NCI-H1105 (cell line): ENCODE measurements at regions not wholly inside any gene's neighbourhood (a gene's known extent, or its start where the extent isn't known, plus 50 kb on each side); places are given as distances from the start of the nearest gene placed in this dataset.
"Not testable (repeated sequence)": the region's sequence is repeated elsewhere in the genome, so short reads cannot be mapped to it uniquely, and the experiment has no call there.

Experiments
- DNase-seq: peaks from one replicate; lab custom pipeline; 2025; lab: John Stamatoyannopoulos, UW

DNA sequence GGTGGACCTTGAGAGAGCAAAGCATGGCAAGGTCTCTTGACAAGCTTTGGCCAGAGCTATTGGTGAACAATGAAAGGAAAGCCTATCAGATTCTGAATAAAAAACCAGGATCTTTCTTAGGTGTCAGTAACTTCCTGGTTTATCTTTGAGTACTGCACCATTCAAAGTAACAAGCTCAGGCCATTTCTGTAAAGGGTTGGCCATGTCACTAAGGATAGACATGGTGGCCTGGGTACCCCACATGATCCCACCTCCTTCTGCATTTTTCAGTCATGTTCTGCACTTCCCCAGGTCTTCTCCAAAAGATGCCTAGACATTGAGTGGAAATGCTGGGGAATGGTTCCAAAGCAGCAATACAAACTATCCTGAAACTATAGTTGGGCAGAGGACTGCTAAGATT, 242.0 kb downstream of the ARHGAP12 start:
- DNase-seq: no peak

- DNase-seq: no peak
These were observed 244.9 kb downstream of the ARHGAP12 start for GRCh38 chr10:31683682-31684081.

- DNase-seq: no peak
These were observed 248.7 kb downstream of the ARHGAP12 start for GRCh38 chr10:31679936-31680335.

- DNase-seq: no peak
These were observed 249.8 kb downstream of the ARHGAP12 start for GRCh38 chr10:31678575-31679516.

DNA sequence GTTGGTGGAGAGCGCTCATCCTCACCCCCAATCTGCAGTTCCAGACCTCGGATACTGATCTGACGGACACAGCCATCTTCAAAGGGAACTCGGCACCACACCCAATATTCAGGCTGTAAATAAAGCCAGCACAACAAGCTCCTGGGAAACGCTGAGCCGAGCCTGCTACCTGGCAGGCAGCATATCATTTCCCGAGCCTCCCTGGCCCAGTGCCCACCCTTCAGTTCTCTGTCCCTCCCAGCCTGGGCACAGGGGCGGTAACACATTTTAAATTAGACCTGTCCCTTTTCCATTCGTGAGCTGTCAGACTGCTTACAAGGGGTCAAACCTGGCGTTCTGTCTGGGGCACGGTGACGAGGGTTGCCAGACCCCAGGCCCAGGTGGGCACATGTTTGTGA, 250.5 kb downstream of the ARHGAP12 start:
- DNase-seq: no peak

DNA sequence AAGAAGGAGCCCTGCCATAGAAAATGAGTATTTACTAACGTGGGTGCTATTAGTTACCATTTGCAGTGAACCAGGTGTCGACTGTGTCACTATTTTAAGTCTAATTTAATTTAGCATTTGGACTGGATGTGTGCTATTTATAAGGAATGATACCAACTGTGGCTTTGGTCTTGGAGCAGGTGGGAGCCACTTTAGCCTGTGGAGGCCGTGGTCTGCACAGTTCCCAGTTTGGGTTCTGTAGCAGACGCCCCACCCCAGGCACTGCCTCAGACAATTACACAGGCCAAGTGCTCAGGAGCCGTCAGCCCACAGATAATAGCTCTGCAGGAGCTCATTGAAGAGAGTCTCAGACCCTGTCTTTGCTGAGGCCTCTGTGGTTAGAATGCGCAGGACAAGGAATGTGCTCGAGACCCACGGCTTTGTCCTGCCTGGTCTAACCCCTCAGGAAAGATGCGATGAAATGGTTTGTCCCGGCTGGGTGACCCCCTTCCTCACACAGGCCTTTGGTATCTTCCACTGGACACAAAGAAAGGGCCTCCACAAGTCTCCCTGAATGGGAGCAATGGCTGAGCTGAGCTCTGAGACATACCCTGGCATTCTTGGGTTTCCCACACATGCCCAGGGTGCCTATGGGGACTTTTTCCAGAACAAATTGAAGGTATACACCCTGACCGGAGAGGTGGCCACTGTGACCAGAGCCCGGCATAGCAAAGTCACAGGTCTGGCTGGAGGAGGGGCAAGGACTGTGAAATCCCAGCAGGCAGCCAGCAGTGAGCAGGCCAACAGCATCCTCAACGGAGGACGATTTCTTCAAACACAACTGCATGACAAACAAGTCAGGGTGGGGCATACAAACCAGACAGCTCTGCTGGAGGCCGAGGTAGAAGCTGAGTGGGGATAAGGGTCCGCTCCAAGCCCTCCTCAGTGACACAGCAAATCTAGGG, 251.2 kb downstream of the ARHGAP12 start:
- no peak for DNase-seq

GRCh38 chr10:31675726-31676125, 252.9 kb downstream of the ARHGAP12 start:
- no peak for DNase-seq

DNA sequence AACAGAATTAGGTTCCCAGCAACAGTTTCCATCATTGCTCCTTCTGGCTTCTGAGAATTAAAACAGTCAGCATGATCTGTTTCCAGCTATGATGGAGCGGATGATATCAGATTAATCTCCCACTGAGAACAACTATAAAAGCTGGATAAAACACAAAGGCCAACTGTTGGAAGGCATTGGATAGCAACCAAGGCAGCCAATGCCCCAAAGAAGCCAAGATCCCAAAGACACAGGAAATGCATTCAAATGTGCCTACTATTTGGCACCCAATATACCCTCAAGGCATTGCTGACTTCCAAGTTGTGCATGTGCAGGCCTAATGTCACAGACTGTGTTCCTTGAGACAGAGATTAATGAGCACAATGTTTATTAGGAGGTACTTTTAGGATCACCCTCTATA, 259.3 kb downstream of the ARHGAP12 start:
- DNase-seq: no peak

DNA sequence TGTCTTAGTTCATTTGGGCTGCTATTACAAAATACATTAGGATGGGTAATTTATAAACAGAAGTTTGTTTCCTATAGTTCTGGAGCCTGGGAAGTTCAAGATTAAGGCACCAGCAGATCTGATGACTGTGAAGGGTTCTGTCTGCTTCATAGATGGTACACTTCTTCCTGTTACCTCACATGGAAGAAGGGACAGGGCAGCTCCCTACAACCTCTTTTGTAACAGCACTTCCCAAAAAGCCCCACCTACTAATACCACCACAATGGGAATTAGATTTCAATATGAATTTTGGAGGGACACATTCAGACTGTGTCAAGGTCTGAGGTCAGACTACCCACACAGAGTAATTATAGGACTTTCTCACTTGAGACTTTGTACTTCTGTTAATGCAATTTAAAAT, 260.3 kb downstream of the ARHGAP12 start:
- DNase-seq: no peak

GRCh38 chr10:31665764-31666279, 262.8 kb downstream of the ARHGAP12 start:
- DNase-seq: not testable (repeated sequence)

- no peak for DNase-seq
These were observed 263.8 kb downstream of the ARHGAP12 start for GRCh38 chr10:31664803-31665202.

DNA sequence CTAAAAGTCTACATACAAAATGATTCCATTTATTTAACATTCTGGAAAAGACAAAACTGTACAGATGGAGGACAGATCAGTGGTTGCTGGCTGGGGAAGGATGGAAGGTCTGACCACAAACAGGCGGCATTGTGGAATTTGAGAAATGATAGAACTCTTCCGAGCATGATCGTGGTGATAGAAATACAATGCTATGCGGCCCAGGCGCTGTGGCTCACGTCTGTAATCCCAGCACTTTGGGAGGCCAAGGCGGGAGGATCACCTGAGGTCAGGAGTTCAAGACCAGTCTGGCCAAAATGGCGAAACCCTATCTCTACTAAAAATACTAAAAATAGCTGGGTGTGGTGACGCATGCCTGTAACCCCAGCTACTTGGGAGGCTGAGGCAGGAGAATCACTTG, 264.6 kb downstream of the ARHGAP12 start:
- DNase-seq: not testable (repeated sequence)

DNA sequence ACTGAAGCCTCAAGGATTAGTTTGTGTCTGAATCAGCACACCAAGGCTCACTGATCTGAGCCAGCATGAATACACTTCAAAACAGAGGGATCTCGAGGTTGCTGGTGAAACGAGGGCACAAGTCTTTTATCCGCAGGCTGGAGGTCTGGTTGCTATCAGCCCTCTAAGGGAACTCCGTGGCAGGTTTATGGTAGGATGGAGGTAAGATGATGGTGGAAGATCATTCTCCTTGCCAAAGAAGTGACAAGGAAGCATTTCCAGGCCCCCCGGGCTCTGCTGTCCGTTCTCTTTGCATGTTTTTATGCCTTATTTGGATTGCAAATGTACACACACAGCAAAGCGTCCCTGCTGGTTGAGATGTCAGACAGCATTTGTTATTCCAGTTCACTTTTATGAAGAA, 268.3 kb downstream of the ARHGAP12 start:
- no peak for DNase-seq

DNA sequence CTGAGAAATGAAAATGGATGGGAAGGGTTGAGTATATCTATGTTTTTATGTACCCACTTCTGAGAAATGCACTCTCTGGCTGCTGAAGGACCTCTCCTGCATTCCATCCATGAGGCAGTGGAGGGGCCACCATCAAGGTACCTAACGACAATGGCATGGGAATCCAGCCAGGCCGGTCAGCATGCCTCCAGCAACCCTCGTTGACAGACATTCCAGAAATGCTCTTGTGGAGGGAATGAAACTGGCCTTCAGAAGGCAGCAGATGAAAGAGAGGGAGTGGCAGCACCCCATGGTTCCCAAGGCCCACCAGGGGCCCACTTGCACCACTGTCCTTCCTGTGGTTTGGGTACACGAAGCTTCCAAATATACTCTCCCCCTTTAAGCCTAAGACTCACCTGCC, 269.0 kb downstream of the ARHGAP12 start:
- no peak for DNase-seq

GRCh38 chr10:31657434-31657872, 271.2 kb downstream of the ARHGAP12 start:
- DNase-seq: no peak

DNA sequence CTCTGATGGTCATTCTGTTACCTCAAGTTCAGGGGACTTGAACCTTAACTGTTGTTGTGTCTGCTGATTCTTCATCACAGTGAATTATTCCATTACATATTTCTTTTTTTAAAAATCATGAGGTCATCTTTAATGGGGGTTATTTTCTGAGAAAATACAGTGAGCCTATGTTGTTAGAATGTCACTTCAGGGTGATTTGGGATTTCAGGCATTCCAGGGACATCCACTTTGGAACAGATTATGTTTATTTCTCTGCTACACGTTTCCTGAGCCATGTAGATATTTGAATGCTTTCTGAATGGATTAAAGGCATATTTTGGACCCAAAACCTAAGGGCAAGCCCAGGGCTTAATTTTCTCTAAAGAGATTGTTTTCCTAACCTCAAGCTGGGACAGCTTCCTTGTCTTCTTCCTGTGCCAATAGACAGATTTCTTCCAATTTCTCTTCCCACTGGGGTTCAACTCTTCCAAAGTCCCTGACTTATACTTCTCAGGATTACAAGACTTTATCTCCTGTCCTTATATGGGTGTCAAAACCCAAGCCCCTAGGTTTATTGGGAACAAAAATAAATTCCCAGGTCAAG, 271.7 kb downstream of the ARHGAP12 start:
- DNase-seq: no peak

GRCh38 chr10:31652038-31652437, 276.6 kb downstream of the ARHGAP12 start:
- DNase-seq: no peak

- DNase-seq: no peak
These were observed 278.6 kb downstream of the ARHGAP12 start for GRCh38 chr10:31650010-31650409.

- DNase-seq: no peak
These were observed 279.7 kb downstream of the ARHGAP12 start for GRCh38 chr10:31648966-31649365.

- DNase-seq: no peak
These were observed 280.8 kb downstream of the ARHGAP12 start for GRCh38 chr10:31647861-31648260.

GRCh38 chr10:31646519-31646918, 282.1 kb downstream of the ARHGAP12 start:
- no peak for DNase-seq

GRCh38 chr10:31645786-31646185, 282.8 kb downstream of the ARHGAP12 start:
- no peak for DNase-seq
